ENCODE measurements at regions not wholly inside any gene's neighbourhood (a gene's known extent, or its start where the extent isn't known, plus 50 kb on each side); places are given as distances from the start of the nearest gene placed in this dataset.

DNA sequence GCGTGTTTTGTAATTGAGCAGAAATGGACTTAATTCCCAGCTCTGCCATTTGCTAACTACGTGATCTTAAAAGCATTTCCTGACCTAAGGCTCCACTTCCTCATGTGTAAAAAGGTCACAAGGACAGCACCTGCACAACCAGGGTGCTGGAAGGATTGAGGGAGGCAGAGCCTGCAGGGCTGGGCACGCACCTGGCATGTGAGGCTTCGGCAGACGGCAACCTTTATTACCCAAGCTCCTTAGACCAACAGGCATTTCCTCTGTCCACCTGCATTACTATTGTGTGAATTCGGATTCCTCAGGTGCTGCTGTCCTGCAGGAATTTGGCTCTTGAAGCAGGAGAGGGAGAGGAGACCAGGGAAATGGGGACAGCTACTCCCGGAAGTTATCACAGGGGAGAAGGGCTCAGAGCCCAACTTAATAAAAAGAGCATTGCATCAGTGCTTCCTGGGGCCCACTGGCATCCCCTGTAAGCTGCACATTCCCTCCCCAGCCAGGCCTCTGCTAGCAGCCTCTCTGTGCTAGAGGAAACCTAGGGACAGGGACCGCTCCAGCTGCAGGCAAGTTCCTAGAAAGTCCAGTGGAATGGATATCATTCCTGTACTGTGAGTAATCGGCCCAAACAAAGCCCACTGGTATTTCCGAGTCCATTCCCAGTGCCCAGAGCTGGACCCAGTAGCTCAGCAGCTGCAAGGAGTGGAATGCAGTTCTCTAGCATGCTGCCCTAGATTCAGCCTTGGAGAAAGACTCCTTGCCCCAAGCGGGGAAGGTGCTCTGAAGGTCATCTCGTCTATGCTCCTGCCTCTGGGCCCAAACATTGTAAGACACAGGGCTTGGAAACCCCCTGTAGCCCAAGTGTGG is 157.1 kb upstream of the CCND2 start:
- no peak overlapping the region for H3K27ac ChIP-seq

GRCh38 chr12:4115570-4115969 is 158.0 kb upstream of the CCND2 start:
- H3K27me3 ChIP-seq = no peaks in the 10 kb centered on the region
- H3K36me3 ChIP-seq = no peaks in the 10 kb centered on the region
- no peaks in the 10 kb centered on the region for H3K9me3 ChIP-seq
- H3K4me3 ChIP-seq = no peak overlapping the region
- no peak for DNase-seq (ENCODE audit: low spot score)
- TF ChIP-seq, protein P1, sequence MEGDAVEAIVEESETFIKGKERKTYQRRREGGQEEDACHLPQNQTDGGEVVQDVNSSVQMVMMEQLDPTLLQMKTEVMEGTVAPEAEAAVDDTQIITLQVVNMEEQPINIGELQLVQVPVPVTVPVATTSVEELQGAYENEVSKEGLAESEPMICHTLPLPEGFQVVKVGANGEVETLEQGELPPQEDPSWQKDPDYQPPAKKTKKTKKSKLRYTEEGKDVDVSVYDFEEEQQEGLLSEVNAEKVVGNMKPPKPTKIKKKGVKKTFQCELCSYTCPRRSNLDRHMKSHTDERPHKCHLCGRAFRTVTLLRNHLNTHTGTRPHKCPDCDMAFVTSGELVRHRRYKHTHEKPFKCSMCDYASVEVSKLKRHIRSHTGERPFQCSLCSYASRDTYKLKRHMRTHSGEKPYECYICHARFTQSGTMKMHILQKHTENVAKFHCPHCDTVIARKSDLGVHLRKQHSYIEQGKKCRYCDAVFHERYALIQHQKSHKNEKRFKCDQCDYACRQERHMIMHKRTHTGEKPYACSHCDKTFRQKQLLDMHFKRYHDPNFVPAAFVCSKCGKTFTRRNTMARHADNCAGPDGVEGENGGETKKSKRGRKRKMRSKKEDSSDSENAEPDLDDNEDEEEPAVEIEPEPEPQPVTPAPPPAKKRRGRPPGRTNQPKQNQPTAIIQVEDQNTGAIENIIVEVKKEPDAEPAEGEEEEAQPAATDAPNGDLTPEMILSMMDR (IDR thresholded peaks at IDR 0.05) = no peak
- peaks cover 0 to 22% of the 10 kb centered on the region in 2 donors for H3K4me1 ChIP-seq
- no peak overlapping the region for H3K27ac ChIP-seq

More for the DNA sequence above, 157.1 kb upstream of the CCND2 start:
- Histone ChIP-seq H3K4me1 (peaks cover 0 to 22% of the 10 kb centered on the region in 2 donors), H3K36me3 (no peaks in the 10 kb centered on the region), H3K4me3 (no peak overlapping the region), H3K27me3 (no peaks in the 10 kb centered on the region), H3K9me3 (no peaks in the 10 kb centered on the region)
- peak; percentile 4 for DNase-seq (ENCODE audit: low spot score)
- TF ChIP-seq, protein P1 (IDR thresholded peaks at IDR 0.05) = no peak

DNA sequence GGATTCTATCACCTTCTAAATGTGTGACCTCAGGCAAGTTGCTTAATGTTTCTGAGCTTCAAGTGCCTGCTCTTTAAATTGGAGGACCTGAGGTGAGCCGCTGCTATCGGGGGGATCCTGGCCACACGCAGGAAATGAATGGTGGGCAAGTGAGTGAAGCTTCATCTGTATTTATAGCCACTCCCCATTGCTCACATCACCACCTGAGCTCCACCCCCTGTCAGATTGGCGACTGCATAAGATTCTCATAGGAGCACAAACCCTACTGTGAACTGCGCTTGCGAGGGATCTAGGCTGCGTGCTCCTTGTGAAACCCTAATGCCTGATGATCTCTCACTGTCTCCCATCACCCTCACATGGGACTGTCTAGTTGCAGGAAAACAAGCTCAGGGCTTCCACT is 158.6 kb upstream of the CCND2 start:
- TF ChIP-seq, protein P1 (IDR thresholded peaks at IDR 0.05) = no peak
- H3K4me1 ChIP-seq = peaks cover 0 to 22% of the 10 kb centered on the region in 2 donors

GRCh38 chr12:4112734-4113325 is 160.7 kb upstream of the CCND2 start:
- TF ChIP-seq, protein P1 (IDR thresholded peaks at IDR 0.05) = no peak
- no peaks in the 10 kb centered on the region for H3K36me3 ChIP-seq
- no peaks in the 10 kb centered on the region for H3K9me3 ChIP-seq
- no peak overlapping the region for H3K4me3 ChIP-seq
- H3K27ac ChIP-seq = no peak overlapping the region
- peak; percentile 23 for DNase-seq (ENCODE audit: low spot score)
- peaks cover 0 to 16% of the 10 kb centered on the region in 2 donors for H3K4me1 ChIP-seq
- no peaks in the 10 kb centered on the region for H3K27me3 ChIP-seq

More for the DNA sequence above, 158.6 kb upstream of the CCND2 start:
- Histone ChIP-seq H3K27me3 (no peaks in the 10 kb centered on the region), H3K27ac (no peak overlapping the region), H3K36me3 (no peaks in the 10 kb centered on the region), H3K4me3 (no peak overlapping the region), H3K9me3 (no peaks in the 10 kb centered on the region)
- DNase-seq (ENCODE audit: low spot score) = no peak

DNA sequence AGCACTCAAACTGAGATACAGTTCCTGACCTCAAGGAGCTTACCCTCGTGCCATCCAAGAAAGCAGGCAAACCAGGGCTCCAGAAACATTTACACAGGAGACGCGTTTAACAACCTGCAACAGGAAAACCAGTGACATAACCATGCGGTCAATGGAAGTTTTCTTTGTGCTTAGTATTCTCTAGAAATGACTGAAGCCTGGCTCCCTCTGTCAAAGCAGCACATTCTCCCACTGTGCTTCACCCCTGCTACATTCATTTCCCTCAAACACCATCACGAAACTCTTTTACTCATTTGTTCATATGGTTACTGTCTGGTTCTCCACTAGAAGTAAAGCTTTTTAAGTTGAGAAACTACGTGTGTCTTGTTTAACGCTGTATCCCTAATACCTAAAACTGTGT is 161.3 kb upstream of the CCND2 start:
- Histone ChIP-seq H3K27ac (no peak overlapping the region), H3K36me3 (no peaks in the 10 kb centered on the region), H3K4me1 (peaks cover 0 to 10% of the 10 kb centered on the region in 2 donors), H3K9me3 (no peaks in the 10 kb centered on the region), H3K4me3 (no peak overlapping the region), H3K27me3 (no peaks in the 10 kb centered on the region)
- DNase-seq (ENCODE audit: low spot score) = peak; percentile 28
- TF ChIP-seq, protein P1 (IDR thresholded peaks at IDR 0.05) = no peak
